ENCODE measurements at regions not wholly inside any gene's neighbourhood (a gene's known extent, or its start where the extent isn't known, plus 50 kb on each side); places are given as distances from the start of the nearest gene placed in this dataset.
"Not testable (repeated sequence)": the region's sequence is repeated elsewhere in the genome, so short reads cannot be mapped to it uniquely, and the experiment has no call there.

- DNase-seq, result no peak
Observed at GRCh38 chr1:177710696-177711620, 258.9 kb downstream of the SEC16B start.

- no peak for DNase-seq
Observed at GRCh38 chr1:177708406-177708805, 261.5 kb downstream of the SEC16B start.

GRCh38 chr1:177706977-177707376 is 262.9 kb downstream of the SEC16B start:
- DNase-seq, result no peak

- no peak for DNase-seq
Observed at GRCh38 chr1:177705839-177706238, 264.0 kb downstream of the SEC16B start.

- no peak for DNase-seq
Observed at GRCh38 chr1:177703888-177704446, 265.9 kb downstream of the SEC16B start.

GRCh38 chr1:177701654-177702353 is 268.1 kb downstream of the SEC16B start:
- no peak for DNase-seq

GRCh38 chr1:177700856-177701255 is 269.0 kb downstream of the SEC16B start:
- DNase-seq, result no peak

GRCh38 chr1:177690996-177691395 is 278.9 kb downstream of the SEC16B start:
- DNase-seq, result no peak

GRCh38 chr1:177687544-177687943 is 282.3 kb downstream of the SEC16B start:
- DNase-seq, result no peak

GRCh38 chr1:177686933-177687332 is 282.9 kb downstream of the SEC16B start:
- DNase-seq, result no peak

- no peak for DNase-seq
Observed at GRCh38 chr1:177669161-177669560, 300.7 kb downstream of the SEC16B start.

- no peak for DNase-seq
Observed at GRCh38 chr1:177665935-177666334, 303.9 kb downstream of the SEC16B start.

- DNase-seq, result not testable (repeated sequence)
Observed at GRCh38 chr1:177664742-177665141, 305.1 kb downstream of the SEC16B start.

- DNase-seq, result no peak
Observed at GRCh38 chr1:177660188-177660587, 309.7 kb downstream of the SEC16B start.

GRCh38 chr1:177659281-177659680 is 310.6 kb downstream of the SEC16B start:
- DNase-seq, result no peak

- DNase-seq, result no peak
Observed at GRCh38 chr1:177656598-177656997, 313.3 kb downstream of the SEC16B start.

GRCh38 chr1:177650947-177651346 is 318.9 kb downstream of the SEC16B start:
- DNase-seq, result no peak

- DNase-seq, result no peak
Observed at GRCh38 chr1:177648731-177649265, 321.1 kb downstream of the SEC16B start.

- no peak for DNase-seq
Observed at GRCh38 chr1:177648138-177648537, 321.7 kb downstream of the SEC16B start.

GRCh38 chr1:177646757-177647730 is 322.8 kb downstream of the SEC16B start:
- DNase-seq, result no peak

- no peak for DNase-seq
Observed at GRCh38 chr1:177645491-177646190, 324.2 kb downstream of the SEC16B start.

Measured in occipital lobe (tissue), 1 donor.